Hepatocyte (in vitro differentiated cells): ENCODE measurements at regions not wholly inside any gene's neighbourhood (a gene's known extent, or its start where the extent isn't known, plus 50 kb on each side); places are given as distances from the start of the nearest gene placed in this dataset.
"Not testable (repeated sequence)": the region's sequence is repeated elsewhere in the genome, so short reads cannot be mapped to it uniquely, and the experiment has no call there.

Experiments
- EZH2 ChIP-seq: fragments of 200-600 bp; sonication (generic); IDR thresholded peaks from 2 replicates; pipeline ENCODE4 v1.6.1; 2016; ENCODE audit warnings: antibody characterized with exemption, mild to moderate bottlenecking, borderline replicate concordance
- EZH2phosphoT487 ChIP-seq: fragments of 200-600 bp; sonication (generic); IDR thresholded peaks from one replicate; pipeline ENCODE4 v1.6.1; 2018; ENCODE audit warnings: antibody characterized with exemption, mild to moderate bottlenecking, low read depth, moderate library complexity; ENCODE audit not compliant: unreplicated experiment, severe bottlenecking
- TF ChIP-seq, protein P1 (sequence below): fragments of 200-600 bp; sonication (generic); IDR thresholded peaks from 2 replicates; pipeline ENCODE4 v1.5.1; 2016; ENCODE audit warnings: antibody characterized with exemption, mild to moderate bottlenecking; ENCODE audit not compliant: poor library complexity

DNA sequence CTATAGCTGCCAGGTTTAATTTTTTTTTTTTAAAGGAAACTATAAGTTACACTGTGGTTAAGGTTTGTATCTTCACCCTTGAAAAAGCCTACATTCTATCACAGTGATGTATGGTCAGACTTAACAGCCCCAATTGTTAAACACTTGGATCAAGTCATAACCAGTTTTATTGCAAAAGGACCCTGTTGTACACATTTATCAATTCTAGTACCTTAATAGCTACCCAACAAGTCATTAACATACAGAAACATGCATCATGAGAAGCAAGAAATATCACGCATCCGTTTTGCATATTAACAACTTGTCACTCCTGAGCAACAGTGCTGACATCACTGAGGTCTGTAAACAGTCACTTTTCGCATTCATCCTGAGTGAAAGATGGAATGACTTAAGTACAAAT lies 62.4 kb upstream of the AMN1 start:
- TF ChIP-seq, protein P1, sequence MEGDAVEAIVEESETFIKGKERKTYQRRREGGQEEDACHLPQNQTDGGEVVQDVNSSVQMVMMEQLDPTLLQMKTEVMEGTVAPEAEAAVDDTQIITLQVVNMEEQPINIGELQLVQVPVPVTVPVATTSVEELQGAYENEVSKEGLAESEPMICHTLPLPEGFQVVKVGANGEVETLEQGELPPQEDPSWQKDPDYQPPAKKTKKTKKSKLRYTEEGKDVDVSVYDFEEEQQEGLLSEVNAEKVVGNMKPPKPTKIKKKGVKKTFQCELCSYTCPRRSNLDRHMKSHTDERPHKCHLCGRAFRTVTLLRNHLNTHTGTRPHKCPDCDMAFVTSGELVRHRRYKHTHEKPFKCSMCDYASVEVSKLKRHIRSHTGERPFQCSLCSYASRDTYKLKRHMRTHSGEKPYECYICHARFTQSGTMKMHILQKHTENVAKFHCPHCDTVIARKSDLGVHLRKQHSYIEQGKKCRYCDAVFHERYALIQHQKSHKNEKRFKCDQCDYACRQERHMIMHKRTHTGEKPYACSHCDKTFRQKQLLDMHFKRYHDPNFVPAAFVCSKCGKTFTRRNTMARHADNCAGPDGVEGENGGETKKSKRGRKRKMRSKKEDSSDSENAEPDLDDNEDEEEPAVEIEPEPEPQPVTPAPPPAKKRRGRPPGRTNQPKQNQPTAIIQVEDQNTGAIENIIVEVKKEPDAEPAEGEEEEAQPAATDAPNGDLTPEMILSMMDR, result not testable (repeated sequence)
- not testable (repeated sequence) for TF ChIP-seq EZH2, EZH2phosphoT487
